Adrenal gland (tissue), 9 donors: ENCODE measurements at regions not wholly inside any gene's neighbourhood (a gene's known extent, or its start where the extent isn't known, plus 50 kb on each side); places are given as distances from the start of the nearest gene placed in this dataset.

Experiments
- DNase-seq, 7 donors: peaks; one replicate each; pipeline ENCODE4 v3.0.0-alpha.2; 2019 to 2020
- H3K27ac ChIP-seq, 5 donors: fragments of 200-600 bp; sonication (generic) in 4 of 5; 1 replicate in 3 of 5; 2 replicates in 2 of 5; pipeline versions ENCODE4 v1.5.1 to v1.8.0; 2016 to 2020; ENCODE audit warnings: mild to moderate bottlenecking in 1 of 5
- H3K27me3 ChIP-seq: fragments of 200-600 bp; 2 replicates; pipeline ENCODE4 v1.8.0; 2021
- H3K36me3 ChIP-seq, 2 donors: fragments of 200-600 bp; replicated peaks in 1 of 2; 1 replicate in 1 of 2; 2 replicates in 1 of 2; pipeline versions ENCODE4 v1.5.1 to v1.8.0; 2018 to 2022
- H3K4me1 ChIP-seq, 2 donors: fragments of 200-600 bp; replicated peaks in 1 of 2; 1 replicate in 1 of 2; 2 replicates in 1 of 2; pipeline versions ENCODE4 v1.5.1 to v1.8.0; 2018 to 2021
- H3K4me3 ChIP-seq, 4 donors: fragments of 200-600 bp; sonication (generic) in 3 of 4; one replicate each; pipeline ENCODE4 v1.5.1; 2016 to 2018
- H3K9me3 ChIP-seq, 3 donors: fragments of 200-600 bp; sonication (generic) in 1 of 3; replicated peaks in 1 of 3; 1 replicate in 2 of 3; 2 replicates in 1 of 3; pipeline versions ENCODE4 v1.5.1 to v1.8.0; 2016 to 2021
- POLR2A ChIP-seq, 2 donors: fragments of 450-650 bp; IDR thresholded peaks; one replicate each; pipeline ENCODE4 v1.6.1; 2017; ENCODE audit warnings: antibody characterized with exemption in 2 of 2, mild to moderate bottlenecking in 2 of 2, moderate library complexity in 1 of 2
- WGBS, 4 donors: extraction: QIAGEN DNeasy Blood & Tissue Kit in 2 of 4; methylation state at CpG; one replicate each; pipeline versions ENCODE4 v1.1.5 to v1.1.7; 2013 to 2017; 5-methylcytosine and 5-hydroxymethylcytosine counted together
- intact Hi-C, 2 donors: fragments of 100-400 bp; cut with DNase I; formaldehyde crosslinking; loops; one replicate each; pipeline versions ENCODE4 v1.14.1 to v1.15.0; 2022 to 2023
- TF ChIP-seq, protein P1 (sequence below), 6 experiments: fragments of 450-650 bp in 4 of 6; fragments of 200-600 bp in 2 of 6; sonication (generic) in 1 of 6; IDR thresholded peaks; 1 replicate in 5 of 6; 2 replicates in 1 of 6; pipeline versions ENCODE4 v1.5.1 to v1.8.0; 2016 to 2021; ENCODE audit warnings: antibody characterized with exemption in 6 of 6, mild to moderate bottlenecking in 2 of 6, moderate library complexity in 1 of 6
- donor health status: healthy with polysubstance abuse.
- donor health status: Bipolar disorder and iron deficiency.
- donor health status: DM: yes; HTN: yes; CAD: no.
- donor health status: DM: no; HTN: no; CAD: no.
- donor health status: DM: no; HTN: no; CAD: no.

DNA sequence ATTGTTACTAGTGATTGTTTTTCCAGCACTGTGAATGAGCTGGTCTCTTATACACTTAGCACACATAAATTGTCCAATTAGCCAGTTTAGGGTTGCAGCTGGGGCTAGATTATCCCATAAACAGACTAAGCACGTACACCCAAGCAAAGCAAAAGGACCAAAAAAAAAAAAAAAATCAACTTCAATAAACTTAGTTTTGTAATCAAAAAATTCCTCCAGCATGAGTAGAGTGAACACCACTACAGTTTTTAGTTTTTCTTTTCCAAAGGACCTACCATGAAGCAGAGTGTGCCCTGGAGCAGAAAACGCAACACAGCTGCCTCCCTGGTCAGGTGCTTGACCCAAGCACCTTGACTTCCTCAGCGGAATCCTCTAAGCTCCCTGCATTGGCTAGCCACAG is 249.4 kb upstream of the SLC14A2 start:
- no peak overlapping the region for H3K4me3 ChIP-seq
- no peaks in the 10 kb centered on the region for H3K4me1 ChIP-seq
- intact Hi-C loops, result no loop called here
- no peak overlapping the region for H3K27ac ChIP-seq
- TF ChIP-seq, protein P1, sequence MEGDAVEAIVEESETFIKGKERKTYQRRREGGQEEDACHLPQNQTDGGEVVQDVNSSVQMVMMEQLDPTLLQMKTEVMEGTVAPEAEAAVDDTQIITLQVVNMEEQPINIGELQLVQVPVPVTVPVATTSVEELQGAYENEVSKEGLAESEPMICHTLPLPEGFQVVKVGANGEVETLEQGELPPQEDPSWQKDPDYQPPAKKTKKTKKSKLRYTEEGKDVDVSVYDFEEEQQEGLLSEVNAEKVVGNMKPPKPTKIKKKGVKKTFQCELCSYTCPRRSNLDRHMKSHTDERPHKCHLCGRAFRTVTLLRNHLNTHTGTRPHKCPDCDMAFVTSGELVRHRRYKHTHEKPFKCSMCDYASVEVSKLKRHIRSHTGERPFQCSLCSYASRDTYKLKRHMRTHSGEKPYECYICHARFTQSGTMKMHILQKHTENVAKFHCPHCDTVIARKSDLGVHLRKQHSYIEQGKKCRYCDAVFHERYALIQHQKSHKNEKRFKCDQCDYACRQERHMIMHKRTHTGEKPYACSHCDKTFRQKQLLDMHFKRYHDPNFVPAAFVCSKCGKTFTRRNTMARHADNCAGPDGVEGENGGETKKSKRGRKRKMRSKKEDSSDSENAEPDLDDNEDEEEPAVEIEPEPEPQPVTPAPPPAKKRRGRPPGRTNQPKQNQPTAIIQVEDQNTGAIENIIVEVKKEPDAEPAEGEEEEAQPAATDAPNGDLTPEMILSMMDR (IDR thresholded peaks at IDR 0.05), result no peak
- no peak for TF ChIP-seq POLR2A (IDR thresholded peaks at IDR 0.05)
- 63 to 78% (median 68%) methylated on average over 3 of the region's 3 CpGs for WGBS, 4 donors
- no peaks in the 10 kb centered on the region for H3K27me3 ChIP-seq
- H3K36me3 ChIP-seq, result no peaks in the 10 kb centered on the region
- no peak for DNase-seq
- H3K9me3 ChIP-seq, result no peaks in the 10 kb centered on the region

DNA sequence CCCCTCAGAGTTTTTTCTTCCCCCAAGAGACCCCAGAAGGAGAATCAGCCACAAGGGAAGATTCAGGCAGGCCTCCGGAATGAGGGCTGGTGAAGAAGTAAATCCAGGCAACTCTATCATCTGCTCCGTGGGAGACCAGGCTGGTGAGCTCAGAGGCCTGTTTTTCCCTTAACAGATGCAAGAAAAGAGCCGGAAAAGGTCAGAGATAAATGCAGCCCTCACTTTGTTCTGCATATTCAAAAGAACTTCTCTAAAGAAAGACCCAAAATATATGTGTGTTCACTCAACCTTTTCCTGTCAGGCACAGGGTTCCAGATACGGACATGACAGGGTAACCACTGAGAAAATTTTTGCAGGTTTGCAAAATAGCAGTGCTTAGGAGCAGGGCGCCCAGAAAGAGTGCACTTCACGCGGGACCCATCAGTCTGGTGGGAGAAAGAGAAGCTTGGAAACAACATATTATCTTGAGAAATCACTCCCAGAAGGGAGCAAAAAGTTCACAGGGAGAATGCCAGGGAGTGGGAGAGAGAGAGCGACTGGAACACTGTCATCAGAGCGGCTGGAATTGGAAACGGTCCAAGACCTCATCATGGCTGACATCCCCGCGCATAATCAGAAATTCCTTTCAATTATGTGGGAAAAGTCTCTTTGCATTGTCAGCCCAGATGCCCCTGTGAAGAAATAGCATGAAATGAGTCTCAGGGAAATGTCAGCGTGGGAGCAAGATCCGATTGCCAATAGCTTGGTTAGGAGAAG is 244.8 kb upstream of the SLC14A2 start:
- WGBS, 4 donors, result 53 to 66% (median 60%) methylated on average over 14 of the region's 14 CpGs
- Histone ChIP-seq H3K27ac (peak overlapping the region in 1 of 5 donors; percentile 40), H3K4me3 (no peak overlapping the region), H3K9me3 (no peaks in the 10 kb centered on the region), H3K4me1 (no peaks in the 10 kb centered on the region), H3K27me3 (no peaks in the 10 kb centered on the region), H3K36me3 (no peaks in the 10 kb centered on the region)
- no peak for TF ChIP-seq POLR2A (IDR thresholded peaks at IDR 0.05)
- TF ChIP-seq, protein P1 (IDR thresholded peaks at IDR 0.05), result no peak
- DNase-seq, result peak in 4 of 7 donors; percentile 14 to 25 (median 18)
- intact Hi-C loops, result no loop called here

DNA sequence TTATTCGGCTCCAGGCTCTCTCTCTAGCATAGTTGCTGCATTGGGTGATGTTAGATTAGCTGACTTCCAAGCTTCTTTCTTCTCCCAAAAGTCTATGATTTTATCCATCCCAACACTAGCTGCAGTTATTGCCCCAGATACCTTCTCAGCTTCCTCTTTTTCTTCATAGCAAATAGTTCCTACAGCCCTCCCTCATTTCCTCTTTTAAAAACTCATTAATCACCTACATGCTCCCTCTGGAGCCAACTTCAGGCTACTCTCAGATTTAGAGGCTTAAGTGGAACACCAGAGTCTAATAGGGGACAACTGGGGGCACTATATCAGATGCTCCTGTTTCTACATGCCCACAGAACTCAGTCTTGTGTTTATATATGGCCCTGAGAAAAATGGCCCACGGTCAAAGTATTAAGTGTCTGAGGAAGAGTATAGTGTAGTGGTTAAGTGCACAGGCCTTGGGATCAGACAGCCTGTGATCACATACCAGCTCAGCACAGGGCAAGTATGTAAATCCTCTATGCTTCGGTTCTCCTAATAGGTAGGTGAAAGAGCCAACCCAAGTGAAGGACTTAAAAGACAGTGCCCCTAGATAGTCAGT is 241.9 kb upstream of the SLC14A2 start:
- Histone ChIP-seq H3K9me3 (no peaks in the 10 kb centered on the region), H3K27ac (no peak overlapping the region), H3K4me3 (no peak overlapping the region), H3K4me1 (no peaks in the 10 kb centered on the region), H3K36me3 (no peaks in the 10 kb centered on the region), H3K27me3 (no peaks in the 10 kb centered on the region)
- TF ChIP-seq, protein P1 (IDR thresholded peaks at IDR 0.05), result no peak
- no peak for TF ChIP-seq POLR2A (IDR thresholded peaks at IDR 0.05)
- intact Hi-C loops, result no loop called here
- WGBS, 4 donors, result 59 to 78% (median 66%) methylated on average over 3 of the region's 3 CpGs
- no peak for DNase-seq

DNA sequence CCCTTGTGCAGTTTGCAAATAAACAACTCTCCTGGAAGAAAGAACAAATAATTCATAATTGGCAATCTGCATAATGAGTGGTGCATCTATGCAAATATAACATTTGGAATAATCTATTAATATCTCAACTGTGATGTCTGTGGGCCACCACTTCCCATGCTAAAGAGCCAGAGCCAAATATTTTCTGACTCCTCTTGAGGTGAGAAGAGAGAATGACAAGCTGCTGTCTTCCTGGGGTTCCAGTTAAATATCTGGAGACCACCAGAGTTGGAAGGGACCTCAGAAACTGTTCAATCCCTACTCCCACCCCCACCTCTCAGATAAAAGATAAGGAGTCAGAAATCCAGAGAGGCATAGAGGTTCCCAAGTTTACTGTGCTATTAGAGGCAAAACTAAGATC is 241.0 kb upstream of the SLC14A2 start:
- TF ChIP-seq, protein P1 (IDR thresholded peaks at IDR 0.05), result no peak
- TF ChIP-seq POLR2A (IDR thresholded peaks at IDR 0.05), result no peak
- intact Hi-C loops, result no loop called here
- Histone ChIP-seq H3K4me3 (no peak overlapping the region), H3K4me1 (no peaks in the 10 kb centered on the region), H3K36me3 (no peaks in the 10 kb centered on the region), H3K9me3 (no peaks in the 10 kb centered on the region), H3K27me3 (no peaks in the 10 kb centered on the region), H3K27ac (no peak overlapping the region)
- no peak for DNase-seq
